K562 (cell line): ENCODE measurements at regions not wholly inside any gene's neighbourhood (a gene's known extent, or its start where the extent isn't known, plus 50 kb on each side); places are given as distances from the start of the nearest gene placed in this dataset.

Experiments used
- ATAC-seq: fragments of 200-7000 bp; cut with Tn5 transposase; 3 replicates; pipeline ENCODE4 v1.9.1; 2020; ENCODE audit warnings: moderate library complexity
- BruUV-seq: library from RNA; stranded (reverse); fragments of 400-500 nt; replicated peaks from 2 replicates; lab custom pipeline; 2021; lab: Mats Ljungman, UMichigan
- CTCF ChIA-PET: fragments of 300-600 bp; formaldehyde crosslinking; extraction: SDS; loops from one replicate; lab custom pipeline; 2021; ENCODE audit warnings: low intra/inter-chr PET ratio; lab: Yijun Ruan, JAX
- POLR2A ChIA-PET: fragments of 300-600, 350-650 bp; sonication (Branson Sonifier 250); formaldehyde crosslinking; extraction: SDS; loops from one replicate; lab custom pipeline; 2021; ENCODE audit warnings: antibody characterized with exemption, inconsistent platforms; lab: Yijun Ruan, JAX
- DNase-seq, 4 experiments: peaks; one replicate each; pipeline versions ENCODE4 v3.0.0 to v3.0.0-alpha.2; 2011 to 2018; ENCODE audit warnings: low spot score in 3 of 4, mixed read lengths in 3 of 4; ENCODE audit errors: extremely low read depth in 1 of 4
- FAIRE-seq: peaks from 2 replicates; lab custom pipeline; 2011; peaks lifted over from hg19 to GRCh38; lab: Jason Lieb, UNC
- H2AFZ ChIP-seq: 2 replicates; pipeline ENCODE4 v1.6.0; 2011; ENCODE audit warnings: low read depth, low read length, control low read depth, inconsistent platforms
- H3K27ac ChIP-seq: fragments of 200-600 bp; 3 replicates; pipeline ENCODE4 v1.8.0; 2011; ENCODE audit warnings: low read depth, mild to moderate bottlenecking, control low read depth, inconsistent platforms, low read length, moderate library complexity, mixed read lengths; ENCODE audit errors: extremely low read depth
- H3K27me3 ChIP-seq, 2 experiments: fragments of 300-600 bp in 1 of 2; 2 replicates in 1 of 2; 3 replicates in 1 of 2; pipeline versions ENCODE4 v1.6.0 to v1.8.0; 2011; ENCODE audit warnings: inconsistent platforms in 2 of 2, low read length in 2 of 2, mild to moderate bottlenecking in 1 of 2, mixed read lengths in 1 of 2, moderate library complexity in 1 of 2; ENCODE audit not compliant: control insufficient read depth in 2 of 2, insufficient read depth in 2 of 2
- H3K36me3 ChIP-seq: fragments of 300-600 bp; 3 replicates; pipeline ENCODE4 v1.8.0; 2011; ENCODE audit warnings: mild to moderate bottlenecking, low read length, inconsistent platforms; ENCODE audit not compliant: control insufficient read depth, insufficient read depth
- H3K4me1 ChIP-seq, 2 experiments: fragments of 200-600 bp in 1 of 2; replicated peaks in 1 of 2; 2 replicates in 1 of 2; 3 replicates in 1 of 2; pipeline versions ENCODE4 v1.5.1 to v1.8.0; 2011; ENCODE audit warnings: inconsistent platforms in 2 of 2, low read length in 2 of 2, mild to moderate bottlenecking in 1 of 2, mixed read lengths in 1 of 2, moderate library complexity in 1 of 2; ENCODE audit not compliant: control insufficient read depth in 2 of 2, insufficient read depth in 2 of 2
- H3K4me2 ChIP-seq: 2 replicates; pipeline ENCODE4 v1.6.1; 2011; ENCODE audit warnings: low read length, control low read depth, inconsistent platforms, mixed read lengths; ENCODE audit not compliant: insufficient read depth
- H3K4me3 ChIP-seq: fragments of 200-600 bp; sonication (generic), shearing (Covaris generic); 2 replicates; pipeline ENCODE4 v1.5.1; 2016; ENCODE audit warnings: control low read depth, inconsistent platforms
- H3K79me2 ChIP-seq: fragments of 200-600 bp; 3 replicates; pipeline ENCODE4 v1.8.0; 2011; ENCODE audit warnings: low read length, inconsistent platforms; ENCODE audit not compliant: control insufficient read depth, insufficient read depth
- H3K9ac ChIP-seq, 2 experiments: 2 replicates each; pipeline versions ENCODE4 v1.6.0 to v1.6.1; 2011; ENCODE audit warnings: low read depth in 2 of 2, low read length in 2 of 2, control low read depth in 1 of 2, inconsistent platforms in 1 of 2, mild to moderate bottlenecking in 1 of 2, mixed read lengths in 1 of 2; ENCODE audit not compliant: insufficient read depth in 1 of 2
- H3K9me1 ChIP-seq: one replicate; pipeline ENCODE4 v1.6.0; 2011; ENCODE audit warnings: inconsistent platforms, mild to moderate bottlenecking, low read length, moderate library complexity; ENCODE audit not compliant: control insufficient read depth, insufficient read depth
- H3K9me3 ChIP-seq: replicated peaks from 2 replicates; pipeline ENCODE4 v1.5.1; 2011; ENCODE audit warnings: low read depth, low read length, inconsistent platforms; ENCODE audit not compliant: control insufficient read depth, insufficient read depth
- H4K20me1 ChIP-seq: replicated peaks from 2 replicates; pipeline ENCODE4 v1.6.1; 2011; ENCODE audit warnings: low read length, inconsistent platforms, mixed read lengths; ENCODE audit not compliant: control insufficient read depth, insufficient read depth
- FOXK2 ChIP-seq, 2 experiments: fragments of 450-650 bp; IDR thresholded peaks in 1 of 2; conservative IDR thresholded peaks in 1 of 2; 2 replicates each; pipeline ENCODE4 v1.6.1; 2016; ENCODE audit warnings: low read depth in 2 of 2, mild to moderate bottlenecking in 1 of 2
- IFI16 ChIP-seq: fragments of 250-450 bp; sonication (Bioruptor Pico); IDR thresholded peaks from 2 replicates; pipeline ENCODE4 v2.1.2; 2022; ENCODE audit warnings: mild to moderate bottlenecking, inconsistent platforms
- KLF1 ChIP-seq: fragments of 450-650 bp; IDR thresholded peaks from 2 replicates; pipeline ENCODE4 v1.6.1; 2016; ENCODE audit warnings: missing genetic modification characterization, missing compliant biosample characterization
- RERE ChIP-seq: sonication (generic); formaldehyde crosslinking; IDR thresholded peaks from 2 replicates; pipeline ENCODE4 v1.8.0; 2023; ENCODE audit warnings: missing genetic modification reagents, mild to moderate bottlenecking, borderline replicate concordance
- SRSF7 ChIP-seq: fragments of 200-400 bp; formaldehyde crosslinking; optimal IDR thresholded peaks from 2 replicates; pipeline ENCODE3; 2017; ENCODE audit warnings: mild to moderate bottlenecking, low read depth, low read length
- TCF3 ChIP-seq: sonication (generic); formaldehyde crosslinking; IDR thresholded peaks from 2 replicates; pipeline ENCODE4 v1.4.0; 2020; ENCODE audit warnings: mild to moderate bottlenecking, missing genetic modification reagents
- ZC3H11A ChIP-seq: IDR thresholded peaks from 2 replicates; pipeline ENCODE4 v1.6.1; 2012; ENCODE audit warnings: low read depth, low read length, improper control_type of control experiment
- ZKSCAN1 ChIP-seq: fragments of 150-350 bp; IDR thresholded peaks from 2 replicates; pipeline ENCODE4 v1.6.1; 2016; ENCODE audit warnings: low read depth, low read length
- ZNF511 ChIP-seq: sonication (generic); formaldehyde crosslinking; IDR thresholded peaks from 2 replicates; pipeline ENCODE4 v1.8.0; 2022; ENCODE audit warnings: mild to moderate bottlenecking, missing genetic modification reagents
- WGBS: fragments of 100-300 bp; shearing (Covaris generic); methylation state at CpG from one replicate; pipeline ENCODE4 v1.1.6; 2016; ENCODE audit warnings: low coverage, mixed read lengths; ENCODE audit not compliant: insufficient coverage; ENCODE audit errors: missing lambda C conversion rate; 5-methylcytosine and 5-hydroxymethylcytosine counted together
- in situ Hi-C: fragments of 300-500 bp; cut with MboI; formaldehyde crosslinking; loops from 4 replicates; pipeline ENCODE4 v1.15.0; 2018; ENCODE audit warnings: inconsistent platforms, mixed read lengths
- intact Hi-C: fragments of 100-400 bp; cut with micrococcal nuclease; formaldehyde crosslinking; loops from 2 replicates; pipeline ENCODE4 v1.14.2; 2022

- in situ Hi-C loops (no loop called here), intact Hi-C loops (no loop called here)
- Histone ChIP-seq H3K9me1 (no peaks in the 10 kb centered on the region), H3K4me3 (no peak overlapping the region), H3K36me3 (no peaks in the 10 kb centered on the region), H3K27ac (no peak overlapping the region), H3K27me3 (no peaks in the 10 kb centered on the region), H3K9me3 (no peaks in the 10 kb centered on the region), H3K4me1 (peaks cover 3 to 23% of the 10 kb centered on the region in 2 experiments; a peak in 3 of 5 replicates), H3K9ac (no peak overlapping the region), H4K20me1 (no peaks in the 10 kb centered on the region), H2AFZ (peak overlapping the region; percentile 65; the same call in 1 of the 2 replicates), H3K4me2 (no peak overlapping the region), H3K79me2 (no peaks in the 10 kb centered on the region)
- WGBS = 49% methylated on average over 5 of the region's 5 CpGs
- no peak for DNase-seq
- POLR2A ChIA-PET = interaction anchor here (0.6 kb wide), 1 partner anchor 23 kb away, joined by 3 read pairs; no protein-coding TSS in a partner anchor
- no TSS peak for BruUV-seq
- TF ChIP-seq ZKSCAN1 (peak; percentile 92), TCF3 (CRISPR knock-in tag) (no peak)
- ATAC-seq = no peak
- no peak for FAIRE-seq
- CTCF ChIA-PET = no interaction called here
These were observed 55.0 kb upstream of the ARID5B start for GRCh38 chr10:61846370-61847031.

GRCh38 chr10:61847087-61847486, 54.4 kb upstream of the ARID5B start:
- WGBS = 31% methylated on average over 2 of the region's 2 CpGs
- BruUV-seq = no TSS peak
- H3K27me3 ChIP-seq = no peaks in the 10 kb centered on the region
- no peak overlapping the region for H3K4me3 ChIP-seq
- no peak overlapping the region for H3K9ac ChIP-seq
- H3K4me2 ChIP-seq = no peak overlapping the region
- POLR2A ChIA-PET = interaction anchor here (0.7 to 1.5 kb wide), 2 partner anchors 13 to 39 kb away, joined by 3 to 4 read pairs; no protein-coding TSS in a partner anchor
- DNase-seq (no peak), FAIRE-seq (no peak), ATAC-seq (no peak)
- no peaks in the 10 kb centered on the region for H4K20me1 ChIP-seq
- in situ Hi-C loops (no loop called here), intact Hi-C loops (no loop called here)
- no peak overlapping the region for H3K27ac ChIP-seq
- no peaks in the 10 kb centered on the region for H3K79me2 ChIP-seq
- peaks cover 3 to 23% of the 10 kb centered on the region in 2 experiments; a peak in 3 of 5 replicates for H3K4me1 ChIP-seq
- H3K9me3 ChIP-seq = no peaks in the 10 kb centered on the region
- no peaks in the 10 kb centered on the region for H3K9me1 ChIP-seq
- no peaks in the 10 kb centered on the region for H3K36me3 ChIP-seq
- CTCF ChIA-PET = no interaction called here
- no peak overlapping the region for H2AFZ ChIP-seq
- TF ChIP-seq RERE (CRISPR knock-in tag) = no peak
- no peak for TF ChIP-seq FOXK2 (conservative IDR thresholded peaks at IDR 0.05 in 1 of 2, IDR thresholded peaks at IDR 0.05 in 1 of 2; ENCODE audit: low read depth in 2 of 2)
- TF ChIP-seq SRSF7 = no peak
- TF ChIP-seq ZC3H11A = no peak
- no peak for TF ChIP-seq KLF1 (tag)
- TF ChIP-seq ZNF511 (CRISPR knock-in tag) = no peak
- no peak for TF ChIP-seq IFI16 (CRISPR knock-in tag)
- TF ChIP-seq TCF3 (CRISPR knock-in tag) = no peak
